ENCODE measurements at regions not wholly inside any gene's neighbourhood (a gene's known extent, or its start where the extent isn't known, plus 50 kb on each side); places are given as distances from the start of the nearest gene placed in this dataset.
A peak's percentile ranks its signal among the peaks of the same experiment; 100 is the strongest.

GRCh38 chr3:170689893-170690660 lies 104.2 kb upstream of the SLC7A14 start:
- Histone ChIP-seq H3K27me3 (ENCODE audit: control insufficient read depth in 2 of 2, insufficient read depth in 2 of 2, low read length in 2 of 2) (no peaks in the 10 kb centered on the region), H3K36me3 (ENCODE audit: control insufficient read depth in 2 of 2, extremely low read depth in 1 of 2, insufficient read depth in 2 of 2, low read length in 2 of 2) (no peaks in the 10 kb centered on the region), H4K20me1 (replicated peaks; ENCODE audit: control insufficient read depth, extremely low read depth, insufficient read depth, low read length) (no peaks in the 10 kb centered on the region), H3K4me1 (ENCODE audit: control insufficient read depth, extremely low read depth, insufficient read depth, low read length) (peaks cover 11% of the 10 kb centered on the region), H3K4me2 (ENCODE audit: insufficient read depth, low read length) (no peak overlapping the region), H3K9ac (replicated peaks; ENCODE audit: extremely low read depth, insufficient read depth, low read length) (no peak overlapping the region), H3K79me2 (ENCODE audit: control insufficient read depth, insufficient read depth, low read length) (no peaks in the 10 kb centered on the region), H3K9me3 (replicated peaks; ENCODE audit: control insufficient read depth, insufficient read depth, low read length) (no peaks in the 10 kb centered on the region), H3K27ac (ENCODE audit: insufficient read depth, low read depth, low read length) (no peak overlapping the region), H3K9me1 (replicated peaks; ENCODE audit: control insufficient read depth, extremely low read depth, insufficient read depth, low read length) (no peaks in the 10 kb centered on the region), H3K4me3 (replicated peaks in 1 of 3; ENCODE audit: insufficient read depth in 1 of 3, low read depth in 1 of 3, low read length in 3 of 3) (no peak overlapping the region), H2AFZ (ENCODE audit: low read depth, low read length) (peak overlapping the region; percentile 23)
- intact Hi-C loops (cut with micrococcal nuclease) (loop anchor here (1.0 to 2.0 kb wide), 3 partner anchors 61 to 271 kb away; partner anchors contain the start of gene CLDN11), dilution Hi-C loops (cut with MboI; ENCODE audit: extremely low pct_ligation_motif_present, low sequenced_read_pairs) (no loop called here)
- ChIA-PET POLR2A (interaction anchor here (0.6 to 0.7 kb wide), 2 partner anchors 178 to 180 kb away, joined by 3 to 5 read pairs; partner anchors contain the start of gene RPL22L1), CTCF (interaction anchor here (0.7 to 2.6 kb wide), 7 partner anchors 13 to 276 kb away, joined by 3 to 10 read pairs (median 3); no protein-coding TSS in a partner anchor)
- FAIRE-seq (peak; percentile 73), DNase-seq (ENCODE audit: low read depth, low spot score) (no peak)
- BruUV-seq (replicated peaks): no TSS peak
- peak; percentile 59 to 61 for TF ChIP-seq CTCF (IDR thresholded peaks at IDR 0.05; ENCODE audit: extremely low read depth in 1 of 2, insufficient read depth in 1 of 2, low read depth in 1 of 2, low read length in 2 of 2)
- TF ChIP-seq, protein P1, sequence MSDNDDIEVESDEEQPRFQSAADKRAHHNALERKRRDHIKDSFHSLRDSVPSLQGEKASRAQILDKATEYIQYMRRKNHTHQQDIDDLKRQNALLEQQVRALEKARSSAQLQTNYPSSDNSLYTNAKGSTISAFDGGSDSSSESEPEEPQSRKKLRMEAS (IDR thresholded peaks at IDR 0.05; ENCODE audit: insufficient read depth, insufficient read length): no peak
